ENCODE measurements at regions not wholly inside any gene's neighbourhood (a gene's known extent, or its start where the extent isn't known, plus 50 kb on each side); places are given as distances from the start of the nearest gene placed in this dataset.
"Not testable (repeated sequence)": the region's sequence is repeated elsewhere in the genome, so short reads cannot be mapped to it uniquely, and the experiment has no call there.

DNA sequence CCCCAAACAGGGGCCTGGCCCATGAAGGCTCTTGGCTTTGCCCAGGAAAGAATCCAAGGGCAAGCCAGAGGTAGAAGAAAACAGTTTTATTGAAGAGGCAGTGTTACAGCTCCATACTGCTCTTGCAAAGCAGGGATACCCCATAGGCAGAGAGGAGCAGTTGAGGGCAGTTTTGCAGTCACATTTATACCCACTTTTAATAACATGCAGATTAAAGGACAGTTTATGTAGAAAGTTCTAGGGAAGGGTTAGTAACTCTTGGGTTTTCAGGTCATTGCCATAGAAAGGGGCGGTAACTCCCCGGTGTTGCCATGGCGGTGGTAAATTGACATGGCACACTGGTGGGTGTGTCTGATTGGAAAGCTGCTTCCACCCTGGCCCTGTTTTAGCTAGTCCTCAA lies 80.5 kb upstream of the GNAZ start:
- H3K79me2 ChIP-seq (ENCODE audit: insufficient read depth, low read depth, low read length), result peaks cover 3% of the 10 kb centered on the region; the same call in 1 of the 2 replicates
- H3K27ac ChIP-seq (ENCODE audit: low read depth, low read length, poor library complexity, severe bottlenecking), result no peak overlapping the region
- H2AFZ ChIP-seq (ENCODE audit: low read length), result no peak overlapping the region
- peaks cover 11% of the 10 kb centered on the region; the same call in 1 of the 2 replicates for H3K36me3 ChIP-seq (ENCODE audit: insufficient read depth, low read length)
- BruUV-seq (replicated peaks), result no TSS peak
- intact Hi-C loops (cut with micrococcal nuclease; ENCODE audit: unreplicated experiment), result no loop called here
- no peak overlapping the region for H3K4me3 ChIP-seq (ENCODE audit: low read depth, low read length, poor library complexity, severe bottlenecking)
- H3K4me1 ChIP-seq (ENCODE audit: insufficient read depth, low read length, poor library complexity, severe bottlenecking), result peaks cover 15% of the 10 kb centered on the region
- no peaks in the 10 kb centered on the region for H3K9me3 ChIP-seq (ENCODE audit: low read length)
- TF ChIP-seq, protein P1, sequence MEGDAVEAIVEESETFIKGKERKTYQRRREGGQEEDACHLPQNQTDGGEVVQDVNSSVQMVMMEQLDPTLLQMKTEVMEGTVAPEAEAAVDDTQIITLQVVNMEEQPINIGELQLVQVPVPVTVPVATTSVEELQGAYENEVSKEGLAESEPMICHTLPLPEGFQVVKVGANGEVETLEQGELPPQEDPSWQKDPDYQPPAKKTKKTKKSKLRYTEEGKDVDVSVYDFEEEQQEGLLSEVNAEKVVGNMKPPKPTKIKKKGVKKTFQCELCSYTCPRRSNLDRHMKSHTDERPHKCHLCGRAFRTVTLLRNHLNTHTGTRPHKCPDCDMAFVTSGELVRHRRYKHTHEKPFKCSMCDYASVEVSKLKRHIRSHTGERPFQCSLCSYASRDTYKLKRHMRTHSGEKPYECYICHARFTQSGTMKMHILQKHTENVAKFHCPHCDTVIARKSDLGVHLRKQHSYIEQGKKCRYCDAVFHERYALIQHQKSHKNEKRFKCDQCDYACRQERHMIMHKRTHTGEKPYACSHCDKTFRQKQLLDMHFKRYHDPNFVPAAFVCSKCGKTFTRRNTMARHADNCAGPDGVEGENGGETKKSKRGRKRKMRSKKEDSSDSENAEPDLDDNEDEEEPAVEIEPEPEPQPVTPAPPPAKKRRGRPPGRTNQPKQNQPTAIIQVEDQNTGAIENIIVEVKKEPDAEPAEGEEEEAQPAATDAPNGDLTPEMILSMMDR (conservative IDR thresholded peaks at IDR 0.05; ENCODE audit: low read length), result no peak
- TF ChIP-seq EZH2phosphoT487 (IDR thresholded peaks at IDR 0.05; ENCODE audit: borderline replicate concordance, low read depth, low read length), result no peak
- CTCF ChIA-PET (ENCODE audit: unreplicated experiment), result no interaction called here
- no peak overlapping the region for H3K4me2 ChIP-seq (ENCODE audit: low read length)
- no peaks in the 10 kb centered on the region for H4K20me1 ChIP-seq (ENCODE audit: insufficient read depth, low read length)
- H3K9me2 ChIP-seq (ENCODE audit: insufficient read depth, low read length), result no peaks in the 10 kb centered on the region
- no peak for DNase-seq (ENCODE audit: low spot score)
- POLR2A ChIA-PET, result interaction anchor here (0.7 kb wide), 1 partner anchor 320 kb away, joined by 3 read pairs; no protein-coding TSS in a partner anchor

DNA sequence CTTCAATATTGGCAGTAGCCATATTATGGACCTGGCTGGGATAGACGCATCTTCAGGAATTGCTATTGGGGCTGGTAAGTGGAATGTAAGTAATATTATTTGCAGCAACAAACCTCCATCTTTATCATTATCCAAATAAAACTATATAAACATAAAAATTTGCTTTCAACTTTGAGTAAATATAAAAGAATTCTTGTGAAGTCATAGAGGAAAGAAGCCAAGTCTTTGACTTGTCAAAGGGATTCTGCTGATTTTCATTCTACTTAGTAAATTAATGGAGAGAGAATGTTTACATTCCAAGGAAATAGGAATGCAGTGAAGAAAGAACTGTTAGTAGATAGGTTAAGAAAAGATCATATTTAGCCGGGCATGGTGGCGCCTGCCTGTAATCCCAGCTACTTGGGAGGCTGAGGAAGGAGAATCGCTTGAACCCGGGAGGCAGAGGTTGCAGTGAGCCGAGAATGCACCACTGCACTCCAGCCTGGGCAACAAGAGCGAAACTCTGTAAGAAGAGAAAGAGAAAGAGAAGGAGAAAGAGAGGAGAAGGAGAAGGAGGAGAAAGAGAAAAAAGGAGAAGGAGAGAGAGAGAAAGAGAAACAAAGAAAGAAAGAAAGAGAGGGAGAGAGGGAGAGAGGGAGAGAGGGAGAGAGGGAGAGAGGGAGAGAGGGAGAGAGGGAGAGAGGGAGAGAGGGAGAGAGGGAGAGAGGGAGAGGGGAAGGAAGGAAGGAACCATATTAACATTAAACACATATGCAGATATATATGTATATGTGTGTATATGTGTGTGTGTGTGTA lies 79.4 kb upstream of the GNAZ start:
- H2AFZ ChIP-seq (ENCODE audit: low read length); H3K9me2 ChIP-seq (ENCODE audit: insufficient read depth, low read length); H3K4me2 ChIP-seq (ENCODE audit: low read length); H3K79me2 ChIP-seq (ENCODE audit: insufficient read depth, low read depth, low read length); DNase-seq (ENCODE audit: low spot score); H4K20me1 ChIP-seq (ENCODE audit: insufficient read depth, low read length); H3K27ac ChIP-seq (ENCODE audit: low read depth, low read length, poor library complexity, severe bottlenecking); BruUV-seq (replicated peaks); H3K9me3 ChIP-seq (ENCODE audit: low read length); H3K4me3 ChIP-seq (ENCODE audit: low read depth, low read length, poor library complexity, severe bottlenecking); CTCF ChIA-PET (ENCODE audit: unreplicated experiment); H3K36me3 ChIP-seq (ENCODE audit: insufficient read depth, low read length); intact Hi-C loops (cut with micrococcal nuclease; ENCODE audit: unreplicated experiment): not testable (repeated sequence)
- peaks cover 25% of the 10 kb centered on the region for H3K4me1 ChIP-seq (ENCODE audit: insufficient read depth, low read length, poor library complexity, severe bottlenecking)
- POLR2A ChIA-PET, result interaction anchor here (1.1 kb wide), 1 partner anchor 46 kb away, joined by 3 read pairs; no protein-coding TSS in a partner anchor

DNA sequence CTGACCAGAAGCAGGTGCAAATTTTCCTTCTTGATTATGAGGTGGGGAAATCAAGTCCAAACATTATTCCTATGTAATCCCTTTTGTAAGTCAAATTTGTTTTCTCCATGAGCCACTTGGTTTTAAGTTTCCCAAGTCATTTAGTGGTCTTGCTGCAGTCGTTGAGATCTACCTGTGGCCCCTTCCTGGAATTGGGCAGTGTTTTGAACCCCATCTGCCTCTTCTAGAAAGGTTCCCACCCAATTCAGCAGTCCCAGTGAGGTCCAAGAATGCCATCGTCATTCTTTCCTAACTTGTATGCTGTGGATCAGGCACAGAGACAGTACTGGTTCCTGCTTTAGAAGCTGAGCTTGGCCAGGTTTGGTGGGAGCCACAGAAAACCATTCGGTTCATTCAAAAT lies 77.8 kb upstream of the GNAZ start:
- TF ChIP-seq, protein P1 (conservative IDR thresholded peaks at IDR 0.05; ENCODE audit: low read length), result no peak
- TF ChIP-seq EZH2phosphoT487 (IDR thresholded peaks at IDR 0.05; ENCODE audit: borderline replicate concordance, low read depth, low read length), result no peak
- no peak for DNase-seq (ENCODE audit: low spot score)
- intact Hi-C loops (cut with micrococcal nuclease; ENCODE audit: unreplicated experiment), result no loop called here
- no peak overlapping the region for H3K27ac ChIP-seq (ENCODE audit: low read depth, low read length, poor library complexity, severe bottlenecking)
- H3K4me2 ChIP-seq (ENCODE audit: low read length), result no peak overlapping the region
- no peaks in the 10 kb centered on the region for H4K20me1 ChIP-seq (ENCODE audit: insufficient read depth, low read length)
- H3K4me1 ChIP-seq (ENCODE audit: insufficient read depth, low read length, poor library complexity, severe bottlenecking), result peaks cover 29% of the 10 kb centered on the region
- BruUV-seq (replicated peaks), result no TSS peak
- H3K9me3 ChIP-seq (ENCODE audit: low read length), result peaks cover 20% of the 10 kb centered on the region
- H3K9me2 ChIP-seq (ENCODE audit: insufficient read depth, low read length), result no peaks in the 10 kb centered on the region
- H3K36me3 ChIP-seq (ENCODE audit: insufficient read depth, low read length), result peaks cover 20% of the 10 kb centered on the region; the same call in 1 of the 2 replicates
- H3K79me2 ChIP-seq (ENCODE audit: insufficient read depth, low read depth, low read length), result peaks cover 3% of the 10 kb centered on the region; the same call in 1 of the 2 replicates
- CTCF ChIA-PET (ENCODE audit: unreplicated experiment), result no interaction called here
- POLR2A ChIA-PET, result no interaction called here
- H3K4me3 ChIP-seq (ENCODE audit: low read depth, low read length, poor library complexity, severe bottlenecking), result no peak overlapping the region
- H2AFZ ChIP-seq (ENCODE audit: low read length), result no peak overlapping the region
